Keratinocyte (primary cell): ENCODE measurements at regions not wholly inside any gene's neighbourhood (a gene's known extent, or its start where the extent isn't known, plus 50 kb on each side); places are given as distances from the start of the nearest gene placed in this dataset.

Experiments used
- DNase-seq: peaks from one replicate; pipeline ENCODE4 v3.0.0-alpha.2; 2011; ENCODE audit warnings: low read depth, missing footprints, low spot score
- FAIRE-seq: peaks from 2 replicates; lab custom pipeline; 2011; peaks lifted over from hg19 to GRCh38; lab: Jason Lieb, UNC
- H2AFZ ChIP-seq: 2 replicates; pipeline ENCODE4 v1.6.0; 2012; ENCODE audit warnings: low read length, control low read depth, inconsistent platforms; ENCODE audit not compliant: control insufficient read depth
- H3K27ac ChIP-seq: 2 replicates; pipeline ENCODE4 v1.5.1; 2011; ENCODE audit warnings: low read length; ENCODE audit not compliant: control insufficient read depth, insufficient read depth
- H3K27me3 ChIP-seq: 3 replicates; pipeline ENCODE4 v1.6.0; 2011; ENCODE audit warnings: low read length; ENCODE audit not compliant: control insufficient read depth, insufficient read depth; ENCODE audit errors: extremely low read depth
- H3K36me3 ChIP-seq, 2 experiments: 2 replicates in 1 of 2; 3 replicates in 1 of 2; pipeline ENCODE4 v1.5.1; 2011; ENCODE audit warnings: low read length in 2 of 2, mild to moderate bottlenecking in 1 of 2; ENCODE audit not compliant: control insufficient read depth in 2 of 2, insufficient read depth in 2 of 2; ENCODE audit errors: extremely low read depth in 1 of 2
- H3K4me1 ChIP-seq: 3 replicates; pipeline ENCODE4 v1.5.1; 2011; ENCODE audit warnings: low read length; ENCODE audit not compliant: control insufficient read depth, insufficient read depth; ENCODE audit errors: extremely low read depth
- H3K4me2 ChIP-seq: 3 replicates; pipeline ENCODE4 v1.6.0; 2011; ENCODE audit warnings: low read depth, low read length; ENCODE audit not compliant: control insufficient read depth, insufficient read depth; ENCODE audit errors: extremely low read depth
- H3K4me3 ChIP-seq, 3 experiments: fragments of 200-600 bp in 1 of 3; sonication (generic) in 1 of 3; 2 replicates in 2 of 3; 3 replicates in 1 of 3; pipeline ENCODE4 v1.5.1; 2011 to 2016; ENCODE audit warnings: low read length in 3 of 3, mild to moderate bottlenecking in 3 of 3, control low read depth in 2 of 3, inconsistent platforms in 1 of 3, low read depth in 1 of 3, mixed read lengths in 1 of 3, mixed run types in 1 of 3, moderate library complexity in 1 of 3; ENCODE audit not compliant: control insufficient read depth in 2 of 3, insufficient read depth in 2 of 3; ENCODE audit errors: extremely low read depth in 1 of 3
- H3K79me2 ChIP-seq: 2 replicates; pipeline ENCODE4 v1.6.0; 2012; ENCODE audit warnings: low read length; ENCODE audit not compliant: control insufficient read depth, insufficient read depth
- H3K9ac ChIP-seq: 3 replicates; pipeline ENCODE4 v1.6.0; 2011; ENCODE audit warnings: low read length; ENCODE audit not compliant: control insufficient read depth, insufficient read depth; ENCODE audit errors: extremely low read depth
- H3K9me1 ChIP-seq: 3 replicates; pipeline ENCODE4 v1.6.0; 2011; ENCODE audit warnings: low read length; ENCODE audit not compliant: control insufficient read depth, insufficient read depth; ENCODE audit errors: extremely low read depth
- H3K9me3 ChIP-seq: 2 replicates; pipeline ENCODE4 v1.5.1; 2012; ENCODE audit warnings: low read depth, low read length; ENCODE audit not compliant: control insufficient read depth
- H4K20me1 ChIP-seq: 3 replicates; pipeline ENCODE4 v1.6.0; 2011; ENCODE audit warnings: low read length; ENCODE audit not compliant: control insufficient read depth, insufficient read depth; ENCODE audit errors: extremely low read depth
- CTCF ChIP-seq, 3 experiments: IDR thresholded peaks in 1 of 3; conservative IDR thresholded peaks in 1 of 3; optimal IDR thresholded peaks in 1 of 3; 2 replicates in 2 of 3; 3 replicates in 1 of 3; pipeline versions ENCODE3 to v1.5.1; 2011; ENCODE audit warnings: low read length in 3 of 3, mild to moderate bottlenecking in 3 of 3, moderate library complexity in 2 of 3, control low read depth in 1 of 3, inconsistent platforms in 1 of 3; ENCODE audit not compliant: insufficient read depth in 2 of 3; ENCODE audit errors: extremely low read depth in 1 of 3
- EZH2 ChIP-seq: IDR thresholded peaks from one replicate; pipeline ENCODE4 v1.6.1; 2012; ENCODE audit warnings: inconsistent platforms, mild to moderate bottlenecking, low read length, moderate library complexity
- dilution Hi-C: fragments of 300-500 bp; cut with MboI; formaldehyde crosslinking; loops from one replicate; pipeline ENCODE4 v1.7.0; 2020; ENCODE audit warnings: low sequenced_read_pairs; ENCODE audit not compliant: extremely low pct_ligation_motif_present

- Histone ChIP-seq H3K9me3 (no peaks in the 10 kb centered on the region), H4K20me1 (no peaks in the 10 kb centered on the region), H3K27ac (no peak overlapping the region), H3K36me3 (no peaks in the 10 kb centered on the region), H3K27me3 (no peaks in the 10 kb centered on the region), H3K9ac (no peak overlapping the region), H3K79me2 (no peaks in the 10 kb centered on the region), H3K4me3 (no peak overlapping the region), H3K9me1 (no peaks in the 10 kb centered on the region), H3K4me2 (no peak overlapping the region), H2AFZ (no peak overlapping the region), H3K4me1 (no peaks in the 10 kb centered on the region)
- TF ChIP-seq EZH2 (no peak), CTCF (optimal IDR thresholded peaks at IDR 0.05 in 1 of 3, IDR thresholded peaks at IDR 0.05 in 1 of 3, conservative IDR thresholded peaks at IDR 0.05 in 1 of 3; ENCODE audit: extremely low read depth in 1 of 3, insufficient read depth in 2 of 3, low read length in 3 of 3) (no peak)
- dilution Hi-C loops = no loop called here
- DNase-seq (no peak), FAIRE-seq (no peak)
Observed at GRCh38 chr6:84921891-84922290, 157.5 kb upstream of the TBX18 start.

DNA sequence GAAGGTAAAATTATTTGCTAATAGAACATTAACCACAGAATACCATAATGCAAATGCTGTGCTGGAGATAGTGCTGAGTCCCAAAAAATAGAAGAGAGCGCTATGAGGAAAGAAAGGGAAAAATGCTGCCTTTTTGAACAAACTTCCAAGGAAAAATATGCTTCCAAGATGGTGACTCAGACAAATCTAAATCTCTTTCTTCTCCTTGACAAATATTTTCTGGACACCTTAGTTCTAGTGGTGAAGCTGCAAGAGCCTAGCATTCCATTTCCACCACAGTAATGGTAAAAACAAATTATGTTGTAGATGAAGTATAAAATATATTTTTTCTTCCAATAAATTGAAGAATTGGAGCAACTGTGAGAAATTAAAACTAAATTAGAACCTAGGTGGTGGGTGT is 155.6 kb upstream of the TBX18 start:
- Histone ChIP-seq H3K4me2 (no peak overlapping the region), H4K20me1 (no peaks in the 10 kb centered on the region), H3K9me3 (no peaks in the 10 kb centered on the region), H3K27me3 (no peaks in the 10 kb centered on the region), H3K9me1 (no peaks in the 10 kb centered on the region), H3K27ac (no peak overlapping the region), H3K36me3 (no peaks in the 10 kb centered on the region), H3K79me2 (no peaks in the 10 kb centered on the region), H3K9ac (no peak overlapping the region), H3K4me3 (no peak overlapping the region), H3K4me1 (no peaks in the 10 kb centered on the region), H2AFZ (no peak overlapping the region)
- DNase-seq (no peak), FAIRE-seq (no peak)
- TF ChIP-seq EZH2 (no peak), CTCF (optimal IDR thresholded peaks at IDR 0.05 in 1 of 3, IDR thresholded peaks at IDR 0.05 in 1 of 3, conservative IDR thresholded peaks at IDR 0.05 in 1 of 3; ENCODE audit: extremely low read depth in 1 of 3, insufficient read depth in 2 of 3, low read length in 3 of 3) (no peak)
- dilution Hi-C loops = no loop called here
